Gastroesophageal sphincter (tissue), 4 donors: ENCODE measurements at regions not wholly inside any gene's neighbourhood (a gene's known extent, or its start where the extent isn't known, plus 50 kb on each side); places are given as distances from the start of the nearest gene placed in this dataset.

Experiments
- ATAC-seq: fragments of 150-250 bp; one replicate; pipeline ENCODE4 v1.9.1; 2016; ENCODE audit warnings: mild to moderate bottlenecking, moderate library complexity
- H3K27ac ChIP-seq, 4 donors: fragments of 200-600 bp; sonication (generic) in 3 of 4; 1 replicate in 3 of 4; 2 replicates in 1 of 4; pipeline ENCODE4 v1.5.1; 2016 to 2019
- H3K27me3 ChIP-seq: fragments of 200-600 bp; sonication (generic); one replicate; pipeline ENCODE4 v1.5.1; 2019
- H3K36me3 ChIP-seq, 2 donors: fragments of 200-600 bp; sonication (generic); one replicate each; pipeline ENCODE4 v1.5.1; 2019; ENCODE audit warnings: control low read depth in 1 of 2
- H3K4me1 ChIP-seq, 3 donors: fragments of 200-600 bp; sonication (generic); 1 replicate in 2 of 3; 2 replicates in 1 of 3; pipeline ENCODE4 v1.5.1; 2016 to 2019; ENCODE audit warnings: control low read depth in 2 of 3
- H3K4me3 ChIP-seq, 2 donors: fragments of 200-600 bp; sonication (generic); one replicate each; pipeline ENCODE4 v1.5.1; 2019; ENCODE audit warnings: mild to moderate bottlenecking in 1 of 2, moderate library complexity in 1 of 2
- H3K9me3 ChIP-seq, 3 donors: fragments of 200-600 bp; sonication (generic); one replicate each; pipeline ENCODE4 v1.5.1; 2017 to 2019; ENCODE audit warnings: control low read depth in 2 of 3
- EP300 ChIP-seq: sonication (generic); formaldehyde crosslinking; IDR thresholded peaks from one replicate; pipeline ENCODE4 v1.6.1; 2017; ENCODE audit warnings: antibody characterized with exemption, mild to moderate bottlenecking
- POLR2A ChIP-seq, 2 donors: fragments of 450-650 bp; IDR thresholded peaks; one replicate each; pipeline ENCODE4 v1.6.1; 2017; ENCODE audit warnings: antibody characterized with exemption in 2 of 2, mild to moderate bottlenecking in 2 of 2, moderate library complexity in 1 of 2
- POLR2AphosphoS5 ChIP-seq: sonication (generic); formaldehyde crosslinking; IDR thresholded peaks from one replicate; pipeline ENCODE4 v1.6.1; 2017; ENCODE audit warnings: antibody characterized with exemption
- WGBS, 2 donors: methylation state at CpG; one replicate each; pipeline ENCODE4 v1.1.5; 2018; ENCODE audit warnings: low coverage in 1 of 2; 5-methylcytosine and 5-hydroxymethylcytosine counted together
- TF ChIP-seq, protein P1 (sequence below), 4 experiments: fragments of 200-600 bp in 2 of 4; fragments of 450-650 bp in 2 of 4; sonication (generic) in 1 of 4; IDR thresholded peaks; one replicate each; pipeline ENCODE4 v1.5.1; 2017 to 2019; ENCODE audit warnings: antibody characterized with exemption in 4 of 4, mild to moderate bottlenecking in 2 of 4, moderate library complexity in 2 of 4

DNA sequence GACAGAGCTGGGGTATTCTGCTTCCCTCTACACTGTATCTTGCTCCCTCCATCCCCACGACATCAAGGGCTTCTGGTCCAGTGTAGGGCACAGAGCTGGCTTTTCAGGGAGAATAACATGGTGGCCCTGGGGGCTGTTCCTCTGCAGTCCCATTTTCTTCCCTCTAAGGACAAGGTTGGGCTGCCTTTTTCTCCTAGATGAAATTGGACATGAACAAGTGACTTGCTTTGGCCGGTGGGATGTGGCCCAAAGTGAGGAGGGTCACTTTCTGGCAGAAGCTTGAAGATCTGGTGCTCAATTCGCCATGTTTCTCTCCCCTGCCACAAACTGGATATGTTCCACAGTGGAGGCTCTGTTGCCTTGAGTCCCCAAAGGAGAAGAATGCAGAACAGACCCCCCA is 235.7 kb downstream of the EMX2 start:
- WGBS, 2 donors, result 61 to 80% methylated on average over 1 to 2 of the region's 3 CpGs
- Histone ChIP-seq H3K27me3 (peaks cover 9% of the 10 kb centered on the region), H3K36me3 (no peaks in the 10 kb centered on the region), H3K4me1 (no peaks in the 10 kb centered on the region), H3K9me3 (no peaks in the 10 kb centered on the region), H3K27ac (no peak overlapping the region), H3K4me3 (no peak overlapping the region)
- no peak for ATAC-seq
- TF ChIP-seq, protein P1, sequence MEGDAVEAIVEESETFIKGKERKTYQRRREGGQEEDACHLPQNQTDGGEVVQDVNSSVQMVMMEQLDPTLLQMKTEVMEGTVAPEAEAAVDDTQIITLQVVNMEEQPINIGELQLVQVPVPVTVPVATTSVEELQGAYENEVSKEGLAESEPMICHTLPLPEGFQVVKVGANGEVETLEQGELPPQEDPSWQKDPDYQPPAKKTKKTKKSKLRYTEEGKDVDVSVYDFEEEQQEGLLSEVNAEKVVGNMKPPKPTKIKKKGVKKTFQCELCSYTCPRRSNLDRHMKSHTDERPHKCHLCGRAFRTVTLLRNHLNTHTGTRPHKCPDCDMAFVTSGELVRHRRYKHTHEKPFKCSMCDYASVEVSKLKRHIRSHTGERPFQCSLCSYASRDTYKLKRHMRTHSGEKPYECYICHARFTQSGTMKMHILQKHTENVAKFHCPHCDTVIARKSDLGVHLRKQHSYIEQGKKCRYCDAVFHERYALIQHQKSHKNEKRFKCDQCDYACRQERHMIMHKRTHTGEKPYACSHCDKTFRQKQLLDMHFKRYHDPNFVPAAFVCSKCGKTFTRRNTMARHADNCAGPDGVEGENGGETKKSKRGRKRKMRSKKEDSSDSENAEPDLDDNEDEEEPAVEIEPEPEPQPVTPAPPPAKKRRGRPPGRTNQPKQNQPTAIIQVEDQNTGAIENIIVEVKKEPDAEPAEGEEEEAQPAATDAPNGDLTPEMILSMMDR (IDR thresholded peaks at IDR 0.05), result no peak

DNA sequence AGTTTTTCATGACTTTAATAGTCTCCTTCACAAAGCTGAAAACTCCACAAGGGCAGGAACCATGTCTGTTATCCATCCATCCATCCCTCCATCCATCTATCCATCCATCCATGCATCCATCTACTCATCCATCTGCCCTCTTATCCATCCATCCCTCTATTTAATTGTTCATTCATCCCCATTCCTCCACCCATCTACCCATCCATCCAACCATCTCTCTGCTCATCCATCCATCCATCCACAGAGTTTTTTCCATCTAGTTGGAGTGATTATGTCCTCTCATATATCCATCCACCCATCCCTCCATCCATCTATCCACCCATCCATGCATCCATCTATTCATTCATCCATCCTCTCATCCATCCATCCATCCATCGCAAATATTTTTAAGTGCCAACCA is 237.9 kb downstream of the EMX2 start:
- Histone ChIP-seq H3K36me3 (no peaks in the 10 kb centered on the region), H3K9me3 (no peaks in the 10 kb centered on the region), H3K27me3 (peaks cover 11% of the 10 kb centered on the region), H3K4me1 (no peaks in the 10 kb centered on the region), H3K27ac (no peak overlapping the region), H3K4me3 (no peak overlapping the region)
- TF ChIP-seq POLR2A (IDR thresholded peaks at IDR 0.05), result no peak
- TF ChIP-seq, protein P1 (IDR thresholded peaks at IDR 0.05), result no peak
- TF ChIP-seq POLR2AphosphoS5, result no peak
- no peak for TF ChIP-seq EP300
- 100% methylated on average over 1 of the region's 1 CpG; no CpG with 5 or more reads in 1 of the 2 donors for WGBS, 2 donors
- ATAC-seq, result no peak

DNA sequence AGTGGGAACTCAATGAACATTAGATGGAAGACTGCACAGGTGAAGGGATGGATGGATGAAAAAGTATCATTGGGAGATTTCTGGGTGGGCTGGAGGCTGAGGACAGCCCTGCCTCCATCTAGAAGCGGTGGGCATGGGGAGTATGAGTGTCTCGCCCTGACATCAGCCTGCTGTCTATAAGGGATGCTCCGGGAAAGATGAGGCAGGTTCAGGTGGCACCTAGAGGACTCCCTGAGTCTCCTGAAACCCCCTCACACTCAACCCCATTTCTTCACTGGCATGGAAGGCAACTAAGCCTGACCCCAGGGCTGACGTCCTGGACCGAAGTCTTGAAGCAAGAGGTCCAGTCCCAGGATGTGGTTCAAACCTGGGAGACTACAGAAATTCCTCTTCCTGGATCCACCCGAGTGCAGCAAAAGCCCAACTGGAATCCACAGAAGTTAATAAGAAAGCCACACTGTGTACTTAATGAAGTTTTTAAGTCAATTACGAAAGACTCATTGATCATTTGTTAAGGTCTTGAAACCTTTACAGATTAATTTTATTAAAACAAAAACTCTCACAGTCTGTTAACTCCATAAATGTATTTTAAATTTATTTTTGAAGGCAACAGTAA is 238.8 kb downstream of the EMX2 start:
- no peak overlapping the region for H3K27ac ChIP-seq
- H3K4me1 ChIP-seq, result no peaks in the 10 kb centered on the region
- 78 to 90% methylated on average over 1 to 2 of the region's 7 CpGs for WGBS, 2 donors
- H3K27me3 ChIP-seq, result peaks cover 11% of the 10 kb centered on the region
- H3K9me3 ChIP-seq, result no peaks in the 10 kb centered on the region
- ATAC-seq, result no peak
- TF ChIP-seq, protein P1 (IDR thresholded peaks at IDR 0.05), result no peak
- no peak for TF ChIP-seq POLR2A (IDR thresholded peaks at IDR 0.05)
- no peaks in the 10 kb centered on the region for H3K36me3 ChIP-seq
- H3K4me3 ChIP-seq, result no peak overlapping the region

DNA sequence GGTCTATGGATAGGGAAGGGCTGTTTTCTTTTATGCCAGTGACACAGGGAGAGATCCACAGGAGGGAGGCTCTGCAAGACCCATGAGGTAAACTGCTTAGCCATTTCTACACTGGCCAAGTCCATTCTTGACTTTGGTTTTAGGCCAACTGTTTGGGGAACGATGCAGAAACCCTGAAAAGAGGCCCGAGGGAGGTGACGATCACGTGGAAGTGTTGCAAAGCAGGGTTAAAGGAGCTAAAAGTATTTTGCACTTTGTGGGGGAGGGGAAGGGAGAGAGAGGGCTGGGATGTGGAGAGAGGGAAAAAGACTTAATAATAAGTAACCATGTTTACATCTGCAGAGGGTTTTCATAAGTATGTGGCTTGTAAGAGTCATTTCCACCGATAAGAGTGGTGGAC is 239.7 kb downstream of the EMX2 start:
- WGBS, 2 donors, result 13 to 21% methylated on average over 5 of the region's 5 CpGs
- no peak for ATAC-seq
- Histone ChIP-seq H3K36me3 (no peaks in the 10 kb centered on the region), H3K4me1 (no peaks in the 10 kb centered on the region), H3K27ac (no peak overlapping the region), H3K9me3 (no peaks in the 10 kb centered on the region), H3K27me3 (peaks cover 12% of the 10 kb centered on the region), H3K4me3 (no peak overlapping the region)
- TF ChIP-seq EP300 (no peak), POLR2AphosphoS5 (no peak), POLR2A (IDR thresholded peaks at IDR 0.05) (no peak)
- TF ChIP-seq, protein P1 (IDR thresholded peaks at IDR 0.05), result no peak

DNA sequence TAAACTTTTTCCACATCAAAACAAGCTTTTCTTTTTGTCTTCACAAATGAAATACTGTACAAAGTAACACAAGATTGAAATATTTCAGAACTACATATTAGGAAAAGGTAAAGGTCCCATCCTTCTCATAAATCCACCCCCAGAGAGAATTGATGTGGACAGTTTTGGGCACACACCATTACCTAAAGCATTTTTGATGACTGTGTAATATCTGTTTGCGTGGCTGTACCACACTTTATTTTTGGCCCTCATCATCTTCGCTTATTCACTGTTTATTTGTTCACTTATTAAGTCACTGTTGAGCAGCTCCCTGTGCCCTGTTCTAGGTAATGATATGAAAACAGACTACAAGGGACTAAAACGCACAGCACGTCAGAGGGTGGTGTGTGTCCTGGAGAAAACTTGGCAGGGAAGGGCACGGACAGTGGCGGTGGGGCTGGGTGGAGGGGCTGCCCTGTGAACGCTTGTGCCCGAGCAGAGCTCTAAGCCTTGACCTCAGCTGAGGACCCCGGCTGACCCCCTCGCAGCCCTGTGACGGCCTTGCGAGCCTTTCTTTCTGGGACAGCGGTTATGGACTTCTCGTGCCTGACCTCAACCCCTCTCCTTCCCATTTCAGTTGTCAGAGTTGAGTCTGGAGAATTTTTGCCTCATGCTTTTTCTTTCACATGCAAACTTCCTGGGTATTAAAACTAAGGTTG is 241.3 kb downstream of the EMX2 start:
- no peak for TF ChIP-seq POLR2A (IDR thresholded peaks at IDR 0.05)
- H3K4me1 ChIP-seq, result no peaks in the 10 kb centered on the region
- no peaks in the 10 kb centered on the region for H3K9me3 ChIP-seq
- H3K36me3 ChIP-seq, result no peaks in the 10 kb centered on the region
- ATAC-seq, result no peak
- H3K27ac ChIP-seq, result no peak overlapping the region
- H3K27me3 ChIP-seq, result peaks cover 17% of the 10 kb centered on the region
- 81% methylated on average over 13 of the region's 14 CpGs; no CpG with 5 or more reads in 1 of the 2 donors for WGBS, 2 donors
- H3K4me3 ChIP-seq, result no peak overlapping the region
